HL-60 (cell line): ENCODE measurements at regions not wholly inside any gene's neighbourhood (a gene's known extent, or its start where the extent isn't known, plus 50 kb on each side); places are given as distances from the start of the nearest gene placed in this dataset.

ENCODE experiments used
- CTCF ChIP-seq: IDR thresholded peaks from one replicate; pipeline ENCODE4 v1.5.1; 2011; ENCODE audit warnings: low read length, control low read depth, inconsistent platforms; ENCODE audit not compliant: insufficient read depth
- GABPA ChIP-seq: IDR thresholded peaks from 2 replicates; pipeline ENCODE4 v1.6.1; 2012; ENCODE audit warnings: low read depth
- POLR2AphosphoS5 ChIP-seq: IDR thresholded peaks from 2 replicates; pipeline ENCODE4 v1.6.1; 2012; ENCODE audit warnings: low read depth
- REST ChIP-seq: IDR thresholded peaks from 2 replicates; pipeline ENCODE4 v1.6.1; 2012; ENCODE audit warnings: low read depth; ENCODE audit not compliant: insufficient replicate concordance
- SPI1 ChIP-seq: IDR thresholded peaks from 2 replicates; pipeline ENCODE4 v1.6.1; 2012; ENCODE audit warnings: low read depth, mild to moderate bottlenecking, borderline replicate concordance

- TF ChIP-seq CTCF (no peak), SPI1 (no peak), REST (no peak), POLR2AphosphoS5 (no peak), GABPA (no peak)
Observed at GRCh38 chr10:53071505-53072125, 299.0 kb upstream of the MBL2 start.
